HEK293T (cell line): ENCODE measurements at regions not wholly inside any gene's neighbourhood (a gene's known extent, or its start where the extent isn't known, plus 50 kb on each side); places are given as distances from the start of the nearest gene placed in this dataset.

Source experiments
- BHLHE40 ChIP-seq: fragments of 450-650 bp; IDR thresholded peaks from 2 replicates; pipeline ENCODE4 v1.6.1; 2016; ENCODE audit warnings: mild to moderate bottlenecking, moderate library complexity, borderline replicate concordance
- ELF4 ChIP-seq: fragments of 450-650 bp; IDR thresholded peaks from 2 replicates; pipeline ENCODE4 v1.6.1; 2017; ENCODE audit warnings: antibody characterized with exemption
- FOXA1 ChIP-seq: fragments of 450-650 bp; IDR thresholded peaks from 2 replicates; pipeline ENCODE4 v1.6.1; 2016; ENCODE audit warnings: mild to moderate bottlenecking
- FOXK2 ChIP-seq: fragments of 450-650 bp; IDR thresholded peaks from 2 replicates; pipeline ENCODE4 v1.6.1; 2016; ENCODE audit warnings: mild to moderate bottlenecking
- FOXM1 ChIP-seq: fragments of 450-650 bp; IDR thresholded peaks from 2 replicates; pipeline ENCODE4 v1.6.1; 2017; ENCODE audit warnings: mild to moderate bottlenecking, borderline replicate concordance
- HDGF ChIP-seq: fragments of 450-650 bp; IDR thresholded peaks from 2 replicates; pipeline ENCODE4 v1.6.1; 2017; ENCODE audit warnings: antibody characterized with exemption, borderline replicate concordance
- LEF1 ChIP-seq: fragments of 450-650 bp; IDR thresholded peaks from 2 replicates; pipeline ENCODE4 v1.6.1; 2017; ENCODE audit warnings: mild to moderate bottlenecking, borderline replicate concordance
- SUZ12 ChIP-seq: fragments of 450-650 bp; IDR thresholded peaks from 2 replicates; pipeline ENCODE4 v1.6.1; 2016; ENCODE audit warnings: mild to moderate bottlenecking
- ZNF384 ChIP-seq: fragments of 450-650 bp; IDR thresholded peaks from 2 replicates; pipeline ENCODE4 v1.6.1; 2016

GRCh38 chr13:105773241-105773640 is 762.2 kb downstream of the EFNB2 start:
- TF ChIP-seq ELF4: no peak
- TF ChIP-seq FOXA1: no peak
- TF ChIP-seq BHLHE40: no peak
- no peak for TF ChIP-seq FOXK2
- no peak for TF ChIP-seq ZNF384
- TF ChIP-seq HDGF: no peak
- TF ChIP-seq FOXM1: no peak
- TF ChIP-seq LEF1: no peak
- TF ChIP-seq SUZ12: no peak
